ENCODE measurements at regions not wholly inside any gene's neighbourhood (a gene's known extent, or its start where the extent isn't known, plus 50 kb on each side); places are given as distances from the start of the nearest gene placed in this dataset.

- Histone ChIP-seq H3K27me3 (ENCODE audit: insufficient read depth in 3 of 3, low read length in 2 of 3) (no peaks in the 10 kb centered on the region), H3K4me3 (no peak overlapping the region), H3K27ac (no peak overlapping the region), H3K4me1 (no peaks in the 10 kb centered on the region), H3K9me3 (no peaks in the 10 kb centered on the region), H3K36me3 (ENCODE audit: insufficient read depth in 1 of 2, low read depth in 1 of 2) (no peaks in the 10 kb centered on the region)
- intact Hi-C loops (cut with DNase I), result loop anchor here in 1 of 2 donors (10.0 kb wide), 1 partner anchor 373 kb away; no protein-coding TSS in a partner anchor
- ATAC-seq (no peak), DNase-seq (no peak)
- WGBS, 3 donors, result 74 to 83% (median 80%) methylated on average over 3 of the region's 3 CpGs
- no peak for TF ChIP-seq CTCF (IDR thresholded peaks at IDR 0.05)
Observed at GRCh38 chr11:11777897-11778296, 63.9 kb upstream of the USP47 start.

- Histone ChIP-seq H3K4me3 (no peak overlapping the region), H3K27ac (no peak overlapping the region), H3K4me1 (no peaks in the 10 kb centered on the region), H3K36me3 (ENCODE audit: insufficient read depth in 1 of 2, low read depth in 1 of 2) (no peaks in the 10 kb centered on the region), H3K9me3 (no peaks in the 10 kb centered on the region), H3K27me3 (ENCODE audit: insufficient read depth in 3 of 3, low read length in 2 of 3) (no peaks in the 10 kb centered on the region)
- no peak for DNase-seq
- intact Hi-C loops (cut with DNase I), result loop anchor here in 1 of 2 donors (10.0 kb wide), 1 partner anchor 372 kb away; no protein-coding TSS in a partner anchor
- no peak for TF ChIP-seq CTCF (IDR thresholded peaks at IDR 0.05)
- no peak for ATAC-seq
- 87 to 97% (median 93%) methylated on average over 6 of the region's 6 CpGs for WGBS, 3 donors
Observed at GRCh38 chr11:11776714-11777113, 65.1 kb upstream of the USP47 start.

GRCh38 chr11:11774928-11775327 lies 66.8 kb upstream of the USP47 start:
- no peaks in the 10 kb centered on the region for H3K4me1 ChIP-seq
- no peak for TF ChIP-seq CTCF (IDR thresholded peaks at IDR 0.05)
- ATAC-seq, result no peak
- no peak overlapping the region for H3K4me3 ChIP-seq
- H3K27ac ChIP-seq, result no peak overlapping the region
- no peaks in the 10 kb centered on the region for H3K36me3 ChIP-seq (ENCODE audit: insufficient read depth in 1 of 2, low read depth in 1 of 2)
- H3K9me3 ChIP-seq, result no peaks in the 10 kb centered on the region
- WGBS, 3 donors, result 81 to 88% (median 81%) methylated on average over 2 of the region's 2 CpGs
- DNase-seq, result no peak
- intact Hi-C loops (cut with DNase I), result loop anchor here in 1 of 2 donors (10.0 kb wide), 1 partner anchor 370 kb away; no protein-coding TSS in a partner anchor
- H3K27me3 ChIP-seq (ENCODE audit: insufficient read depth in 3 of 3, low read length in 2 of 3), result no peaks in the 10 kb centered on the region

- intact Hi-C loops (cut with DNase I), result loop anchor here in 1 of 2 donors (10.0 kb wide), 1 partner anchor 368 kb away; no protein-coding TSS in a partner anchor
- Histone ChIP-seq H3K9me3 (no peaks in the 10 kb centered on the region), H3K27ac (no peak overlapping the region), H3K4me3 (no peak overlapping the region), H3K27me3 (ENCODE audit: insufficient read depth in 3 of 3, low read length in 2 of 3) (no peaks in the 10 kb centered on the region), H3K4me1 (no peaks in the 10 kb centered on the region), H3K36me3 (ENCODE audit: insufficient read depth in 1 of 2, low read depth in 1 of 2) (no peaks in the 10 kb centered on the region)
- DNase-seq (no peak), ATAC-seq (no peak)
- no peak for TF ChIP-seq CTCF (IDR thresholded peaks at IDR 0.05)
- WGBS, 3 donors, result 47 to 86% (median 74%) methylated on average over 1 of the region's 1 CpG
Observed at GRCh38 chr11:11772865-11773515, 68.8 kb upstream of the USP47 start.
